ENCODE measurements at regions not wholly inside any gene's neighbourhood (a gene's known extent, or its start where the extent isn't known, plus 50 kb on each side); places are given as distances from the start of the nearest gene placed in this dataset.
"Not testable (repeated sequence)": the region's sequence is repeated elsewhere in the genome, so short reads cannot be mapped to it uniquely, and the experiment has no call there.

DNA sequence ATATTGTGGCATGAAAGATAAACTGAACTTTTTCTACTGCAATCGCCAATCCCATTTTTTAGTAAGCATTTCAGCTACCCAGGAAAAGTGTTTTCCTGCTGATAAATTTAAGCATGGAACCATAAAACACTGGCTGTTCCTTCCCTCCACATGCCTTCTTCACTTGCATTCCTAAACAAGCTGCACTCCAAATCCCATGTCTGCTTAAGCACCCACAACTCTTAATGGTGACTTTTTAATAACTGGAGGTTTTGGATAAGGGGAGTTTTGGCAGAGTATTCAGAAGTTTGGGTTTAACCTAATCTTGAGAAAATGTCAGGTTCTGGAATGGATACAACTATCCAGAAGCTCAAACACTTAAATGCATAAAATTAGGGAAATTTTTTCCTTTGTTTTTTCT is 345.6 kb upstream of the CA10 start:
- DNase-seq: no peak

DNA sequence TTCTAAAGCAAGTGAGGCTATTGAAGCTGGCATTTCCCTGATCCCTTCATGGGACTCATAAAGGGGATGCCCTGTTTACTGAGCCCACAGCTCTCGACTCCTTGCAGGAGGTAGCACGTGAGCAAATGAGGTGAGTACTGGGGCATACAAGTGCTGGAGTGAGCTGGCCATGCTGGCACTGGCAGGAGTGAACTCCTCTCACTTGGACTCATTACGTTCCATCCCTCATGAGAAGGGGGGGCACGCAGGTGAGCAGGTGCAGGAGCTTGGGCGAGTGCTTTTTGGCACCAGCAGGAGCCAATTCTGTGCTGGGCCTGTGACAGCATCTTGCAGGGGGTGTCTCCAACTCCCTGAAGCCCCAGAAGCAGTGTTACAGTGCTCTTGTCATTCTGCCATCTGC is 337.1 kb upstream of the CA10 start:
- DNase-seq: no peak

DNA sequence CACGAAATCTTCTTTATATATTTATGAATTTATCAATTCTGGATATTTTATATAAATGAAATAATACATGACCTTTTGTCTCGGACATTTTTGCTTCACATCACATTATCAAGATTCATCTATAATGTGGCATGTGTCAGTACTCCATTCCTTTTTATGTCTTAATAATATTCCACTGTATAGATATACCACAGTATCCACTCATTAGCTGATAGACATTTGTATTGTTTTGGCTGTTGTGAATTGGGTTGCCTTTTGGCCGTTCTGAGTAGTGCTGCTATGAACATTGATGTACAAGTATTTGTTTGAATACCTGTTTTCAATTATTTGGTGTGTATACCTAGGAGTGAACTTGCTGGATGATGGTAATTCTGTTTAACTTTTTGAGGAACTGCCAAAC is 323.8 kb upstream of the CA10 start:
- DNase-seq: no peak

DNA sequence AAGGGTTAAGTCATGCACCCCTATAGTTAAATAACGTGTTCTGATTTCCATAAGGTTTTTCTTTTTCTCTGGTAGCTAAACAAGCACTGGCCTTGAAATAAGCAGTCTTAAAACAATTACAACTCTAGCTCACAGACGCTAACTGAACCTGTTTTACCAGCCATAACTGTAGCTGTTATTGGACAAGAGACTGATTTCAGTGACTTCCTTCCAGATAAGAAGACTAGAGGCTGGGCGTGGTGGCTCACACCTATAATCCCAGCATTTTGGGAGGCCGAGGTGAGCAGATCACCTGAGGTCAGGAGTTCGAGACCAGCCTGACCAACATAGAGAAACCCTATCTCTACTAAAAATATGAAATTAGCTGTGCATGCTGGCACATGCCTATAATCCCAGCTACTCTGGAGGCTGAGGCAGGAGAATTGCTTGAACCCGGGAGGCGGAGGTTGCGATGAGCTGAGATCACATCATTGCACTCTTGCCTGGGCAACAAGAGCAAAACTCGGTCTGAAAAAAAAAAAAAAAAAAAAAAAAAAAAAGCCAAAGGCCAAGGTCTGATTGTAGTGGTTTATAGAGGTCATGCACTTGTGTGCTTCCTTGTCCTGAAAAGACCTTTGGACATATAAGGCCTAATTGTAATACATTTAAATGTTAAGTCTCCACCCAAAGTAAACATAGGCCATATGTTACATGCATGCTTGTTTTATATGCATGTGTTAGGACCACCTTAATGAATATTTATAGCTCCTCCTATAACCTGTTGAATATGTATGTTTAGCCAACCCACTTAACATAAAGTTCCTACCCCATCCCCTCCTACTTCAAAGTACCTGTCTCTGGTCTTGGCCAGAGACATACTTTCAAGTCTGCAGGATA is 319.5 kb upstream of the CA10 start:
- no peak for DNase-seq

DNA sequence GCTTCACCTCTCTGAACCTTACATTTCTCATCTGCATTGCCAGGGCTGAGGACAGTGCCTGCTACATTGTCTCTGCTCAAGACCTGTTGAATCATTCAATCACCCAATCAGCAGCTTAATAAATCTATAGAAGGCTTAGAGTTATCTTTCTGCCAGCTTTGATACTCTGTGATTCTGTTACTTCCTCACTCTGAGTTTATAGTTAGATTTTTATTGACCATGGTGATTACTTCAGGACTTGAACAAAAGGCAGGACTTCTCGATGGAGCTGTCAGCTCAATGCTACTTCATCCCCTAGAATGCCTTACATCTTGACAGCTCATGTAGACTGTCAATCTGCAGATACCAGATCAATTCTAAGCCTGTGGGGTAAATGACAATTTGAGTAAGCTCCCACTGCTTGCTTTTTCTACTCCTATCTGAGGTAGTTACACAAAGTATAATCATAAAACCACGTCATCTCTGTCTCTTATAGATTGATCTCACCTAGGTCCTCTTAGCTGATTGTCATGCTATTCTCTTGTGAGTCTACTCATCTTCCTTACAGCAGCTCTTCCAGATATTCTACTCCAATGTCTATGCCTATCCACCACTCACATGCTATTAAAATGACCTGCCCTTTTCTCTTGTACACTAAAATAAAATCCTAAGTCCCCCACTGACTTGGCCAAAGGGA is 318.3 kb upstream of the CA10 start:
- DNase-seq: no peak

DNA sequence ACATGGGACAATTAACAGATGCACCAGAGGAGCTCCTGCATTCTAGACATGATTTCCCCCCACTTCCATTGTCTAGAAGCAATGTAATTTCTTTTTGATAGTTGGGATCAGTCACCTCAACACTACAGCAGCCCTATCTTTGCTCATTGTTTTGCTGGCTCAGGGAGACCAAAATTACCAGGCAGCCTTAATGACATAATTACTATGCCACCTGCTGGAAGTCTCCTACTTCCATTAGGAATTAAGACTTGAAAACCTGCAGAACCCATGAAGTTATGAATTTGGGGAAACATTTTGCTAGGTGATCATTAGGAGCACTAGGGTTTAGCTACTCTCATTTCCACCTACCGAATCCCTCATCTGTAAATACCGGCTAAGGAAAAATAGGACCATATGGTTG is 312.0 kb upstream of the CA10 start:
- no peak for DNase-seq

DNA sequence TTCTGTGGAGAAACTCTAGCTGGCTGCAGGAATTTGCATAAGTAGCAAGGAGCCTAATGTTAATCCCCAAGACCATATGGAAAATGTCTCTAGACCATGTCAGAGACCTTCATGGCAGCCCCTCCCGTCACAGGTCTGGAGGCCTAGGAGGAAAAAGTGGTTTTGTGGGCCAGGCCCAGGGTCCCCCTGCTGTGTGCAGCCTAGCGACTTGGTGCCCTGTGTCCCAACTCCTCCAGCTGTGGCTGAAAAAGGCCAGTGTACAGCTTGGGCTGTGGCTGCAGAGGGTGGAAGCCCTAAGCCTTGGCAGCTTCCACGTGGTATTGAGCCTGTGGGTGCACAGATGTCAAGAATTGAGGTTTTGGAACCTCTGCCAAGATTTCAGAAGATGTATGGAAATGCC is 306.9 kb upstream of the CA10 start:
- no peak for DNase-seq

DNA sequence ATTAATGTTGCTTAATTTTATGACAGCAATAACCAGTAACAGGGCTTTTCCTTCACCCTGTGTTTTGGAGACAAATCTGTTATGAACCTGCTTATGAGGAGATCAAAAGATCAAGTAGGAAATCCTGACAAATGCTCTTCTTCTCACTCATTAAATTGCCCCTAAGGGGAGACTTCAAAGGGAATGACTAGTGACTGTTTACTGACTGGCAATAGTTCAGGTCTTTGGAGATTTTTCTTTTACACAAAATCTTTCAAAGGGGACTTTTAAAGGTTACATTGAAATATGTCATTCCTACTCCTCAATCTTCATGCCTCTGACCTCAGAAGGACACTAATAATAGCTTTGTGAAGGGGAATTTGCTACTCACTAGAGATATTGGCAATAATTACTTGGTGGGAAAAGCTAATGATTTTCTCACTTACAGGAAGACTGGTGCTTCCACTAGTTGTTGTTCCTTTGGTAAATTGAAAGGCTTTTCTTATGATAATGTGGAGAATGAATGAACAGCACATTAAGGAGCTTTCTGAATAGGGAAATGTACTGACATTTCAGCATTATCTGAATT is 292.9 kb upstream of the CA10 start:
- no peak for DNase-seq

DNA sequence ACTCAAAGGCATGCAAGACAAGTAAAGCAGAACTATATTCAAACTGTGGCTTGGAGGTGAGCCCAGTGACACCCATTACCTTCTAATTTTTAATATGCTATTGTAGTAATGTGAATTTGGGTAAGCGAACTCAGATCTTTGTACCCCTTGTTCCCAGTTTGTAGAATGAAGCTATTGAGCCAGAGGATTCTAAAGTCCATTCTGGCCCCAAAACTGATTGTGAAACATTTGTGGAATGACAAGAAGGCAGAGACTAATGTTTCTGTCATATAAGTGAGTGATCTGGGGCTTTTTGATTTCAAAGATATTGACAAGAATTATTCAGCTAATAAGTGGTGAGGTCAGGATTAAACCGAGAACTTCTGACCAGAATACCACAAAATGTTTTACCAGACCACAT is 283.8 kb upstream of the CA10 start:
- DNase-seq: no peak

DNA sequence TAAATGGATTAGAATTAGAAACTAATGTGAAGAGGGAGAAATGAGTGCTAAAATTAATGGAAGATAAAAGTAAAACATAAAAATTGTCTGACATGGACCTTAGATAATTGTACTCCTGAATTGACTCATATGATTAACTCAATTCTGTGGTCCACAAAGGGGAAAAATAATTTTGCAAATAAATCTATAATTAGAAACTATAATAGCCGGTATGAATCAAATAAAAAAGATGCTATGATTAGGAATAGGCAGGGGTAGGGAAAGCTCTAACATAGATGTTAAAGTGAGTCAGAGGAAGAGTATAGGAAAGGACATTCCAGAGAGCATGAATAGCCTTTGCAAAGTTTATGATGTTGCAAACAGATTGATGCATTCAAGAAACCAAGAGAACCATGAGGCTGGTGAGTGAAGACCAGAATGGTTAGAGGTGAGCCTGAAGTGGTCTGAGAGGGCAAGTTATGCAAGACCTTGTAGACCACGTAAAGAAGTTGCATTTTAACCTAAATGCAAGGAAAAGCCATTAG is 262.1 kb upstream of the CA10 start:
- no peak for DNase-seq

DNA sequence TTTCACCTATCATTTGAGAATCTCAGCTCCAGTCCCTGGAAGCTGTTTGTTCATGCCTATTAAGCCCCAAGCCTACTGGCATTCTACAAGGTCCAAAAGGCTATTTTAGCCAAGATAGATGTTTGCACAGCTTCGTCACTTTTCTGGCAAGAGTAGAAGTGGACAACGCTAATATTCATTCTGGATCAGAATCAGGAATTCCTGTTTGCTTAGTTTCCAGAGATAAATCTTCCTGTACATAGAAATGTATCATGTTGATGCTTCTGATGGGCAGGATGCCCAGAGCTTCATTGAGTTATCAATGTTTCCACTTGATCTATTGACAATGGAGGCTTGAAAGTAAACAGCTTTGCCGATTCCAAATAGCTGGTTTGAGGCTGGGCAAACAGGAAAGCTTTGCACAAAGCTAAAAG is 260.7 kb upstream of the CA10 start:
- DNase-seq: no peak

DNA sequence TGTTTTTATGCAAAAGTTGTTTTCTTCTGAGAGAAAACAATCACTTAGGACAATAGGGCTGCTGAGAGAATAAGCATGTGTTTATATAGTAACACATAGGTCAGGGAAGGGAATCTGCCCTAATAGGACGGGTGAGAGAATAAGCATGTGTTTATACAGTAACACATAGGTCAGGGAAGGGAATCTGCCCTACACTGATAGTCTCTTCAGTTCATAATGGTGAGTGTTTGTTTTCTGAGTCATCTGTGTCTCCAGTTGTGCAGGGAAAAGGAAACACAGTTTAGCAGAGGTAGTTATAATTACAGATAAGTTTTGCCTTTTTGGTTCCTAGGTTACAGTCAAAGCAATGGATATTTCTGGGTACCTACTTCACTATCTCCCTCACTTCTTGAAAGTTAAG is 252.3 kb upstream of the CA10 start:
- no peak for DNase-seq

DNA sequence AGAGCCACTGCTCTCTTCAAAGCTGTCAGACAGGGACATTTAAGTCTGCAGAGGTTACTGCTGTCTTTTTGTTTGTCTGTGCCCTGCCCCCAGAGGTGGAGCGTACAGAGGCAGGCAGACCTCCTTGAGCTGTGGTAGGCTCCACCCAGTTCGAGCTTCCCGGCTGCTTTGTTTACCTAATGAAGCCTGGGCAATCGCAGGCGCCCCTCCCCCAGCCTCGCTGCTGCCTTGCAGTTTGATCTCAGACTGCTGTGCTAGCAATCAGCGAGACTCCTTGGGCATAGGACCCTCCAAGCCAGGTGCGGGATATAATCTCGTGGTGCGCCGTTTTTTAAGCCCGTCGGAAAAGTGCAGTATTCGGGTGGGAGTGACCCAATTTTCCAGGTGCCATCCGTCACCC is 250.7 kb upstream of the CA10 start:
- not testable (repeated sequence) for DNase-seq

DNA sequence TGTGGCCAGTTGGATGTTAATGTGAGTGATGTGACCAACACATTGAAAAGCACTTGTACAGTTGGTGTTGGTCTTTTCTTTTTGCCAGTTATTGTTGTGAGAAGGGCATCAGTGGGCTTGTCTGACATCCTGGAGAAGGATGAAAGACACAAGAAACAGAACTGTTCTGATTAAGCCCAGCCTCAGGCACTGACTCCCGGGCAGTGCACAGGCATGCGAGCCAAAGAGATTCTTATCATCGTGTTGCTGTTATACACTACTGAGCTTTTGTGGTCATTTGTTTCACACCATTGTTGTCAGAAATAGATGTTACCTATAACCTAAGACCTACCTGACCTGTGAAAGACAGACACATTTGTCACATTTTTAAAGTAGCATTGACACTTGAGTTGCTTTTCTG is 236.8 kb upstream of the CA10 start:
- no peak for DNase-seq

DNA sequence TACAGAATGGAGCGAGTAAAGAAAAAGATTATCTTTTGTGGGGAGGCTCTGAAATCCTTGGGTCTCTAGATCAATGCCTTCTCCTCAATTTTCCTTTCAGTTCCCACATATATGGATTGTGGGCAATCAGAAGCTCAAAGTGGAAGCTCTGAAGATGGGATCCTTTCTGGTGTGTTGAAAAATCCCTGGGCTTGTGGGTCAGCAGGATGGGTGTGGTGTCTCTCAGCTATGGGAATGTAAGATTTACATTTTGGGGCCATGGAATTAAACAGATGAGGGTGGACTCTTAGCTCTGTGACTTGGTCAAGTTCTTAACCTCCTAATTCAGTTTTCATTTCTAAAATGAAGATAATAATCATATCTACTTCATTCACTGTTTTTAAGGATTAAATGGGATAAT is 231.9 kb upstream of the CA10 start:
- DNase-seq: no peak

DNA sequence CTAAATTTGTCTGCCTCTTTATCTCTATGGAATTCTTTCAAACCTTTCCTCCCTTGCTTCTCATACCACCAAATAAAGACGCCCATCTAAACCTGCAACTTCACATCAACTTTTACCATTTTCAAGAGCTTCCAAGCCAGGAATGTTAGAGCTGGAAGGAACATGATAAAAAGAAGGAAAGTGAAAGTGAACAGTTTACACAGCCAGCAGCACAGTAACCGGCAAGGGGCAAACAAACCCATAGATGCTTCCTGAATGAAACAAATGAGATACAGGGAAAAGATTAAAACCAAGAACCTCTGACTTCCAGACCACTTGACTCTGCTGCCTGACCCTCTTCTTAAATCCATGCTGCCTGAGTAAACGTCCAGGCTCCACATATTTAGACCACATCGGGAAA is 231.1 kb upstream of the CA10 start:
- no peak for DNase-seq

DNA sequence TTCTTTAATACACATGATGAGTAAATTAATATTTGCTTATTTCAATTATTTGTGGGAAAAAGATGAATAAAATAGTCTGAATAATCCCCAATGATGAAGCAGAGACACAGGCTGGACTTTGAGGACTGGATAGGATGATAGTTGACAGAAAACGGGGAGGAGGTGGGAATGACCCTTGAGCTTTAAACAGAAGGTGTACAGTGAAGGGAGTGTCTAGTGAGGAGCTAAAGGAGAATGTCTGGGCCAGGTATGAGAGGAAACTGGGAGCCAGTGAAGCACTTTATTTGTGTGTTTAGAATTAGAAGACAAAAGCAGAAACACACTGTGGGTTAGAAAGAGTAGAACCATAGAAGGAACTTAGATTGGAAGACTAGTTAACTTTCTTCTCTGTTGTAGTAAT is 230.4 kb upstream of the CA10 start:
- no peak for DNase-seq

DNA sequence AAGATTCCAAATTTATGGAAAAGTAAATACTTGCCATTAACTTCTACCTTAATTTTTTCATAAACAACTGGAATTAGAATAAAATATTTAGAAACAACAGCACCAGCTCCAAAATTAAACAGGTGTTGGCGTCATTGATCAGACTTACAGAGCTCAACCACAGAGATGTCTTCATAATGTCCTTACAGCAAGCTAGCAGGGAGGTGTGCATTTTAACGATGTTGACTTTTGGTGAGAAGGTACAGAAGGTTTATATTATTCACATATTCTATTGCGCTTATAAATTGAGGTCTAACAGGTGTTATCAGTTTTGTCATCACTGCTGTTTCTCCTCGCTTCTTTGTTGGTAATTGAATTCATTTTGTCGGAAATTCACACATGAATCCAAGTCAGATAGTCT is 226.2 kb upstream of the CA10 start:
- DNase-seq: no peak

DNA sequence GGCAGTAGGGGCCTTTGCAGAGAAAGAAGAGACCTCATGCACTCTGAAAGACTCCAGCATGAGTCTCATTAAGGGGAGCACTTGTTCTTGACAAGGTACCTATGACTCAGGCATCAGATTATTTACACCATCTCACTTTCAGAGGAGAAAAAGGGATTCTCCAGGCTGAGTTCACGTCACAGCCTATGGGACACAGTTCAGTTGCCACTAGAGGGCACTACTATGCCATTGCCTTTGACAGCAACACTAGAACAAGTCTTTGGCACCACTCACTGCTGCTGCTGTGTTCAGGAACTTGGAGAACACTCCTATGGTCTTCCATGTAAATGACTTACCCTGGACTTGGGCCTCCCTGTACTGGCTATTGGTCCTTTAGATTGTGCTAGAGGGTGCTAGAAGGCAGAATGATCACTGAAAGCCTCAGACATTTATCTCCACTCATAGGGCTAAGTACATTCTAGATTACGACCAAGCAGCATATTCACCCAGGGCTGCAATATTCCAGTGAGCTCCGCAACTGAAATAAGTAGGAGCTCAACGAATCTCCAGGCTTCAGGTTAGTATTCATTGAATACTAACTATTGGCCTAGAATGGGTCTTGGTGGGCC is 225.1 kb upstream of the CA10 start:
- DNase-seq: peak; percentile 20

DNA sequence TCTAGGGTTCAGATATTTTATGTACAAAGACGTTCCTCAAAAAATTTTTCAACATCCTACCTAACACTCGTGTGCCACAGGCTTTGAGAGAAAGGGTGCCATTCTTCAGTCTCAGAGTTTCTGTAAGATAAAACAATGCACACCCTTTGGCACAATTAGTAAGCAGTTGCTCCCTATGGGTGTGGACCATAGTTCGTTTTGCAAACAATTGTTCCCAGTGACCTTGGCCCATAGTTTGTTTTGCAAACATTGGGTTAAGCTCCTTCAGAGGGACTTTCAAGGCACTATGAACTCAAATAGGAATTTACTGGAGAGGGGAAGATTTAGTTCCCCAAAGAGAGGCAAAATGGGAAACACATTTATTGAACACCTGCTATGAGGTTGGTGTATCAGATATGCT is 220.3 kb upstream of the CA10 start:
- no peak for DNase-seq

DNA sequence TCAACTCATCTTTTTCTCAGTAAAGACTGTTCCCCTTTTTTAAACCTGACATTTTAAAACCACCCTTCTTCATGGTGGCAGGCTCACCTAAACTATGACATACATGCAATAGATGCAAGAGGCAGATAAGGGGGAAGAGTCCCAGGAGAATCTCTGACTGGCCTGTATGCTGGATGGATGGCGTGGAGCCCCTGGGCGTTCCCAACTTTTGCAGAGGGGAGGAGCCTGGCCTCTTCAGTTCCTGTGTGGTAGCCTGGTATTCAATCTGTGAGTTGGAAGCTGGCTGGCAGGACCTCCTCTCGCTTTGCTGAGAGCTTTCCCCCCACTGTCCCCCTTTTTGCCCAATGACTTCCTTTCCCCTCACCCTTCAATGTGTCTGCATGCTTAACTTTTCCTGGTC is 217.6 kb upstream of the CA10 start:
- no peak for DNase-seq

DNA sequence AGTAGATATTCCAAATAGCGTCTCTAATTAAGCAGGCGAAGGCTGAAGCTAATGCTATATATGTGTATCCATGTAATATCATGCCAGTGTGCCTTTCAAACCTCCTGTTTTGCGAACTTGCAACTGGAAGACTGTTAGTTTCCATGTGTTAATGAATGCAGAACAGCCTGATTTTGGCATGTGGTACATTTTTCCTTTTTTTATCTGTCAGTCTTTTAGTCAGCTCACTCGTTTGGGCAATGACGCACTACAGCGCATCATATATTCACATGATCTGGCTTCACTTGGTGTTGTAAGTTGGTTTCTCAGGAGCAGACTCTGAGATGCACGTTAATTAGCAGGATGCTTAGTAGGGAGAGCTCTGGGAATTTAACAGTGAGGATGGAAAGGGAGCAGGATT is 210.4 kb upstream of the CA10 start:
- DNase-seq: no peak

DNA sequence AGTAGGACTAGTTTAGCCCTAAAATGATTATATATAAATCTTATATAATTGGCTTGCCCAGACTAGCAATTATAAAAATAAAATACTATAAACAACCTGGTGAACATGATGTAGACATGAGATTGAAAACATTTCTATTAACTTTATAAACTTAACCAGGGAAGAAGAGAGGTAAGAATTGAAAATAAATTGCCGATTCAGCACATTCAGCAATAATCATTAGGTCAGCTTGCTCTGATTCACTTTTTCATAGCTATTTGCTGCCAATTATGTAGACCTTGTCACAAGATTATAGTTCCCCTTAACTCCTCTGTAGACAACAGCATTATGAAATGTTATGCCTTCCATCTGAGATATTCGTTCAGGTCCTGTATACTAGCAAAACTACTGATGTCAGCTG is 199.3 kb upstream of the CA10 start:
- no peak for DNase-seq

DNA sequence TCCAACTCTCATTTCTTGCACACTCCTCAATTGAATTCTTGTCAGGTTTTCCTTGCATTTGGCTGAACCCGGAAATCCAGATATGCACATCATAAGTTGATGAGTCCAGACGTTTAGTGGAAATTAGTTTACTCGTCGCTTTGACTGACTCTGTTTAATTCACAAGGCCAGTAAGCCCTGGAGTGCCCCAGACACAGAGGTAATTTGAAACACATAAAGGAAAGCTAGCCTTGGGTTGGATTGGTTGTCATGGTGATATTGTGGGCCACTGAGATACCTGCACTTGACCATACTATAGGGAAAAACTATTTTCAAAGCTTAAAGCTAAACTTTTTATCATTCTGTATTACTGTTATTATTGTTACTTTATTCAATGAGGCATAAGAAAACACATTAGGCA is 178.3 kb upstream of the CA10 start:
- DNase-seq: no peak
